Uterus (tissue), 2 donors: ENCODE measurements at regions not wholly inside any gene's neighbourhood (a gene's known extent, or its start where the extent isn't known, plus 50 kb on each side); places are given as distances from the start of the nearest gene placed in this dataset.

ENCODE experiments used
- POLR2A ChIP-seq, 2 donors: fragments of 450-650 bp; IDR thresholded peaks; one replicate each; pipeline ENCODE4 v1.6.1; 2016; ENCODE audit warnings: antibody characterized with exemption in 2 of 2, mild to moderate bottlenecking in 1 of 2, moderate library complexity in 1 of 2
- TF ChIP-seq, protein P1 (sequence below), 4 experiments: fragments of 200-600 bp in 2 of 4; fragments of 450-650 bp in 2 of 4; sonication (generic) in 2 of 4; IDR thresholded peaks; one replicate each; pipeline ENCODE4 v1.5.1; 2016 to 2019; ENCODE audit warnings: antibody characterized with exemption in 4 of 4, mild to moderate bottlenecking in 2 of 4, moderate library complexity in 1 of 4

DNA sequence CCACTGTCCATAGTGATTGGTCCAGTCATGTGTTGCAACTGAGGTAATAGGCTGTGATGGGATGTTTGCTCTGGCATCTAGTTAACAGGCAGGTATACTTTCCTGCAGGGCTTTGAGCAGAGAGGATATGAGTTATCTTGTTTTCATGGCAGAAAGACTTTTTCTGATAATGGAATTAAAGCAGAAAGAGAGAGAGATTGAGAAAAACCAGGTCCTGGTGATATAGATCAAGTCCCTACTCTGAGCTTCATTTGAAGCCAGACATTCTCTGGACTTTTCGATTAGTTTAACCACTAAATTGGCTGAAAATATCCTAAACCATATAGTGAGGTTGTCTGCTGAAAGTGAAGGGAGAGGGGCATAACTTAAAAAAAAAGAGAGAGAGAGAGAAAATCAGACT lies 233.8 kb upstream of the TBX18 start:
- no peak for TF ChIP-seq POLR2A (IDR thresholded peaks at IDR 0.05)
- TF ChIP-seq, protein P1, sequence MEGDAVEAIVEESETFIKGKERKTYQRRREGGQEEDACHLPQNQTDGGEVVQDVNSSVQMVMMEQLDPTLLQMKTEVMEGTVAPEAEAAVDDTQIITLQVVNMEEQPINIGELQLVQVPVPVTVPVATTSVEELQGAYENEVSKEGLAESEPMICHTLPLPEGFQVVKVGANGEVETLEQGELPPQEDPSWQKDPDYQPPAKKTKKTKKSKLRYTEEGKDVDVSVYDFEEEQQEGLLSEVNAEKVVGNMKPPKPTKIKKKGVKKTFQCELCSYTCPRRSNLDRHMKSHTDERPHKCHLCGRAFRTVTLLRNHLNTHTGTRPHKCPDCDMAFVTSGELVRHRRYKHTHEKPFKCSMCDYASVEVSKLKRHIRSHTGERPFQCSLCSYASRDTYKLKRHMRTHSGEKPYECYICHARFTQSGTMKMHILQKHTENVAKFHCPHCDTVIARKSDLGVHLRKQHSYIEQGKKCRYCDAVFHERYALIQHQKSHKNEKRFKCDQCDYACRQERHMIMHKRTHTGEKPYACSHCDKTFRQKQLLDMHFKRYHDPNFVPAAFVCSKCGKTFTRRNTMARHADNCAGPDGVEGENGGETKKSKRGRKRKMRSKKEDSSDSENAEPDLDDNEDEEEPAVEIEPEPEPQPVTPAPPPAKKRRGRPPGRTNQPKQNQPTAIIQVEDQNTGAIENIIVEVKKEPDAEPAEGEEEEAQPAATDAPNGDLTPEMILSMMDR (IDR thresholded peaks at IDR 0.05) = no peak
